NCI-H2196 (cell line): ENCODE measurements at regions not wholly inside any gene's neighbourhood (a gene's known extent, or its start where the extent isn't known, plus 50 kb on each side); places are given as distances from the start of the nearest gene placed in this dataset.
"Not testable (repeated sequence)": the region's sequence is repeated elsewhere in the genome, so short reads cannot be mapped to it uniquely, and the experiment has no call there.

Source experiments
- DNase-seq: peaks from one replicate; lab custom pipeline; 2025; ENCODE audit not compliant: unreplicated experiment; lab: John Stamatoyannopoulos, UW

DNA sequence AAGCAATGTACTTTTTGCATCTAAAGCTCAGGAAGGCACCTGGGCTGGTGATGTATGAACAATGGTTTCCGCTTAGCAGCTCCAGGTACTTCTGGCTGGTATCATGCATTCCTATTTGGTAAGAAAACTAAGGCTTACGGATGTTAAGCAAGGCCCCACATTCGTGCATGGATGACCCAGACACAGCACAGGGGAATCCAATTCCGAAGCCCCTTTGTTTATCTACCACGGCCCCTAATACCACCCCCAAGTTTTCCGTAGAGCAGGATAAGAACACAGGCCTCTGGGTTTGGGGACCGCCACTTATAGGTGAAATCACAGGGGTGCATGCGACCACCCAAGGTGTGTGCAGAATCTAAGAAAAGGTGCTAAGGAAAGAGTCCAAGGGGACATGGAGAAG is 192.1 kb upstream of the ID2 start:
- DNase-seq = no peak

DNA sequence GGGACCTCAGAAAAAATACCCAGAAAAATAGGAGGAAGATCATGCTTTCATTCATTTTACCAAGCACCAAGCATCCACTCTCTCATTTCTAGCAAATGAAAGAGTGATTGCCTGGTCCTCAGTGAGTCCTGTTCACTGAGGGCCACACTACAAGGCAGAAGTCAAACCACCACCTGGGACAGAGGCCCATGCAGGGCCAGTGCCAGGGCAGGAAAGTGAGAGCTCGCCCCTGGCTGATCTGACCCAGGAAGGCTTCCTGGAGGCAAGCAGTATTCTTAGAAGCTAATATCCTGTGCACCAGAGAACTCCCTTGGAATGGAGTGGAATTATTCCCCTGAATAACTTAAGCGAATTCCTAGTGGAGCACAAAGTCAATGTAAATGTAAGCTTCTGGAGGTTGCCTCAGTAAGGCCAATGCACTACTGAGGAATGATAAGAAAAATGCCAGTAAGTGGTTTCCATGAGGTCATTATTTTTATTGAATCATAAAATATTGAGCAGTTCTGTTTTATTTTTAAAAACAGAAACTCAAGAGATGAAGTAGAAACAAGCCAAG is 191.6 kb upstream of the ID2 start:
- no peak for DNase-seq

DNA sequence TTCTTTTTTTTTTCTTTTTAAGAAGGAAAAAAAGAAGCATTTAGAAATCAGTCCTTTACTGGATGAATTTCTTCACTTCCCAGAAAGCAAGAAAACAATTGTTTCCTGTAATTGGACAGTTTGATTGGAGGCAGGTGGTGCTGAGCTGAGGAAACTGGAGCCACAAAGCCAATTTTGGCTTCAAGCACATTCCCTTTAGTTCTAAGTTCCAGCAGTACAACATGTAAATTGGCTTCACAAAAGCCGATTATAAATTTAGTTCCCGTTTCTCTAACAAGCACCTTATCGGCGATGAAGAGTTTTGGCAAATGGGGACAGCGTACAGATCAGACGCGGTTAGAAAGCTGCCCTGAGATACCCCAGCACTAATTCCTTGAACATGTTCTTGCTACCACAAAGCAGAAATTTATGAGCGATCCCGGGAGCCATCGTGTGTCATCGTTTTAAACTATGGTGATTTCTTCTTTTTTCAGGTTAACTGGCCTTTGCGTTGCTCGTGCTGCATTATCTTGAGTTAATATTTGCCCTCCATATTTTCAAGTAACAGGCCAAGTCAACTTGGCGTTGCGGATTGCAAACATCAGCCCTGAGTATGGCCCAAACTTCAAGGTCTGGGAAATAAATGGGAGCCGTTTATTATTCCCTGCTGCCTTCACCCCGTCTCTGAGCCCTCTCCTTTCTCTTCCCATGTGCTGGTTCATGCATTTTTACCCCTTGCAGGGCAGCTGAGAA is 190.4 kb upstream of the ID2 start:
- no peak for DNase-seq

DNA sequence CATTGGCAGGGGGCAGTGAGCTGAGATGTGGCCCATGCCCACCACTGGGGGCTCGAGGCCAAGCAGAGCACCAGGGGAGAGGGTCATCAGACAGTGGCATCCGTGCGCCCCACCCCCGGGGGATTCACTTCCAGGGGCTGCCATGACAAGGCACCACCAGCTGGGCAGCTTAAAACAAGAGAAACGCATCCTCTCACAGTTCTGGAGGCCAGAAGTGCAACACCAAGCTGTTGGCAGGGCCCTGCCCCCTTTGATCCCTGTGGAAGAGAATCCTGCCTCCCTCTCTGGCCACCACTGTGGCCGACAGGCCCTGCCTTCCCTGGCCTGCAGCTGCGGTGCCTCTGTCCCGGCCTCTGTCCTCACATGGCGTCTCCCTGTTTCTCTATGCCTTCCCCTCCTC is 187.7 kb upstream of the ID2 start:
- no peak for DNase-seq

DNA sequence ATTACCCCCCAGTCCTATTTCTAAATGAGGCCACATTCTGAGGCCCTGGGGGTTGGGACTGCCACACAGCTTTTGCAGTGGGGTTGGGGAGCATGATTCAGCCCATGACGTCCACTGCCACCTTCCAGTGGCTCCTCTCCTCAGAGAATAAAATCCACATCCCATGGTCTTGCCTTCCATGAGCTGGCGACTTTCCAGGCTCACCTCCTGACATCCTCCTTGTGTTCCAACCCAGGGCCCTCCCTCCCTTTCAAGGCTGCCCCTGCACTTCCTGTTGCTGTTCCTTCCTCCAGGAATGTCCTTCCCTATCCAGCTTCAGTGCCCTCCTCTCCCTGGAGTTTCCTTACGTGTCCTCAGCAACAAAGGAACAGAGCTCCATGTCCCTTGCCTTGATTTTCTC is 187.3 kb upstream of the ID2 start:
- DNase-seq = peak; percentile 25

DNA sequence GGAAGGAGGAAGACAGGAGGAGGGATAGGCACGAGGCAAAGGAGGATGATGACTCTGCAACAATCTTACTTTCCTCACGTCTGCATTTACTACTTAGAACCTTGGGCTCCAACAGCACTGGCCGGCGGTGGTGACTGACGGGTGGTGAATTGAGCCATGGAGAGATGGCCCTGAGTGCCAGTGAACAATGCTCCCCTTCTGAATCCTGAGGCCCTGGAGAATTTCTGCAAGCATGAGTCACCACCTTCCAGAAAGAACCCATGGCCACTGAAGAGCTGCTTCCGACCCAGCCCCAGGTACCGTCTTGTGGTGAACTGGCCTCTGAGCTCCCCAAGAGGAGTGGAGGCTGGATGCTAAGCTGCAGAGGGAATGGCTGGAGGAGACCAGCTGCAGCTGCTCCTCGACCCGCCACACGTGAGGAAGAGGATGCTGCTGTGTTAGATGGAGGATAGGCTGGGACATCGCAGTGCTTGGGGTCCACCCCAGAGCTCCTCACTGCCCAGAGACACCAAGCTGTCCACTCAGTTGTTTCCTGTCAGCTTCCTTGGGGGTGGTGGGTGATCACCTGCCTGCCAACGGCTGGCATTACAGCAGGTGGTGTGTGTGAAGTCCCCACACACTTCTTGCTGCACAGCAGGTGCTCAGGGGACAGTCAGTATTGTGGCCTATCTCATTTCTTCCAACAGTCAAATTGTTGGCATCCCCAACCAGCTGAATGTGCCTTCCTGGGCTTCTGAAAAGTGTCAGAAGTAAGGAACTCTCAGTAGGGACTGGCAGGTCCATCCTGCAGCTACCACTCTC is 186.5 kb upstream of the ID2 start:
- peak; percentile 13 for DNase-seq

DNA sequence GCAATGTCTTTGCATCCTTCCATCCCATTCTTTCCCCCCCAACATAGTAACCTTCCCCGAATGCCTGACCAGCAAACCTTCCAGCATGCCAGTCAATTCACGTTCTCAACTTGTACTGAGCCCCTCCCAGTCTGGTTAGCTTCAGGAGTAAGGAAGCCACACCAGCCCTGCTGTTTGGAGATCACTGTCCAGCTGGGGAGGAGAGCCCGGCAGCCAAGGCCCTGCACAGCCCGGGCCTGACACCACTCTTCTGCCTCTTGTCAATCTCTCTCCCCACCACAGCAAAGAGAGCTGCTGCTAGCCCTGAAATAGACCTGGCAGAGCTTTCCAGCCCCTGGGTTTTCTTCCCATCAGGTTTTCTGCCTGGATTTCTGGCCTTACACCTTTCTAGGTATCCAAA is 185.8 kb upstream of the ID2 start:
- no peak for DNase-seq

DNA sequence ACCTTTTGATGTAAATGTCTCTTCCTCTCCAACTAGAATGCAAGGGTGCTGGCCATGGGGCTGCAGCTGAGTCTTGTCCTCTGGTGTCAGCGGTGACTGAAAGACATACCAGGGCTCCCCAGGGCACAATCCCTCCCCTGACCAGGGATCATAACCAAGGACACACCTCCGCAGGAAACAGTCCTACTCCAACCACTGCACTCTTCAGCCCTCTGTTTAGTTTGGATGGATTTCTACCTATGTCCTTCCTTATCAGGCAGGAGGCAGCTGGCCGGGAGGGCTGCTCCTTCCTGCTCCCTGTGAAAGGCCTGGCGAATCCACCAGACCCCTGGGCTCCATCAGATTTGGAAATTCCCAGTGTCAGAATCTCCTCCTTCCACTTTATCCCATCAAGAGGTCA is 185.2 kb upstream of the ID2 start:
- no peak for DNase-seq

DNA sequence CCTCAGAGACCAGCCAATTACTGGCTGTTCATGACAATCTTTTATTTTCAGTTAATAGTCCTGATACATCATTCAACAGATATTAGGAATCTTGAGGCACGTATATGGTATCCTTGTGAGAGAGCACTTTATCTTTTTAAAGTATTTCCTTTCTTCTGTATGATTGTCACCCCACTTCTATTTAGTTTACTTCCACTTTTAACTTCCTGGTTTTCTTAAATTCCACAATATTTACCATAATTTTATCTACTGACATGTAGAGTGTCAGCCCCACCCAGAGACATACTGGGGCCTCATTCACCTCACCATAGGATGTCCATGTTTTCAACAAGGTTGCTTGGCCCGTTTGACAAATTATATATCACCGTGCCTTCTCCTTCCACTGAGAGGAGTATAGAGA is 182.9 kb upstream of the ID2 start:
- no peak for DNase-seq

DNA sequence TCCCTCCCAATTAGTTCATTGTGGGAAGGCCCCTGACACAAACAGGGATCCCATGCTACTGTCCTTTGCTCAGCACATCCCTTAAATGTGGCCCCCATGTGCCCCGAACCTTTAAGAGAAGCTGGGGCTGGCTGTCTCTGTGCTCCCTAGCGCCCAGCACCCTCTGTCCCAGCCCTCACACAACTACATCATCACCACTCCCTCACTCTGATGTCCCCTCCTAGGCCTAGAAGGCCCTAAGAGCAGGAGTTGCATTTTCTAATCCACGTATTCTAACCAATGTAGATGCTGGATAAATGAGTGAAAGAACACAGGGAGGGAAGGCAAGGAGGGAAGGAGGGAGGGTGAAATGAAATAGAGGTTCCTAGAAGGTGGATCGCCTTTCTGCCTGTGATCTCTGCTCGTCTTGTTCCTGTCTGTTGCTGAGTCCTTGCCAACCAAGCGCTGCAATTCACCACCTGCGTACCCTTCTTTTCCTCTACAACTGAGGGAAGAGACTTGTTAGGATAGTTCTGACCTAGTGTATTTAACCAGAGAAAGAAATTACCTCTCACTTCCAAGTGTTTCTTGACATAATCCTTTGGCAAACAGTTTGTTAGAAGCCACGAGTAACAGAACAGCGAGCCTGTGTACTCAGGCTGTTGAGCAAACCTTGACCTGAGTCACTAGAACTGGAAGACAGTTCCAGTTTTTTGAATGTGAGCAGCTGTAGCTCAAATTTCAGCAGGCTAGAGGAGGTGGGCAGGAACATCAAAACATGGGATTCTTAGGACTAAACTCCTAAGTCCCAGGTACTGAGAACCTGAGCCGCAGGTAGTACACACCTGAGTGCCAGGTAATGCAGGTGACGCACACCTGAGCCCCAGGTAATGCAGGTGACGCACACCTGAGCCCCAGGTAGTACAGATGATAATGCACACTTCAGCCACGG is 181.5 kb upstream of the ID2 start:
- peak; percentile 66 for DNase-seq

DNA sequence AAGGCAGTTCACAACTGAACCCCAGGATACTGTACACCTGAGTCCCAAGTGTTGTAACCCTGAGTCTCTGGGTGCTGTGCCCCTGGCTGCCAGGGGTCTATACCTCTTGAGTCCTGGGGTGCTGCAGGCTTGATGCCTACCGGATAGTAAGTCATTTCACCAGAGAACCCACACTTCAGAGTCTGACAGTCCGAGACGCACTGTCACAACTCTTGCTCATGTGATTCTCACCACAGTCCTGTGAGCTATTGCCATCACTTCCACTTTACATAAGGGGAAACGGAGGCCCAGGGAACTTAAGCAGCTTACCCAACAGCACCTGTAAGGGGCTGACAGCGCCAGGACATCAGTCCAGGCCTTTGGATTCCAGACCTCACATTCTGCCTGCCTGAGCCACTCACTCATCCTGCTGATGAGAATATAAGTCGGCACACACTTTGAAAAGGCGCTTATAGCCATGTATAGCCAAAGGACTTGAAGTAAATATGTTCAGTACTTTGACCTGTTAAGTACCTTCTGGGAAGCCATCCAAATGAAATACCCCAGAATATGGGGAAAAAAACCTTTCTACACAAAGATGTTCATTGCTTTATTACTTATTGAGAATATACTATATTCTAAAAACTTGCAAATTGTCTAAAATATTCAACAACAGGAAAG is 180.7 kb upstream of the ID2 start:
- no peak for DNase-seq

DNA sequence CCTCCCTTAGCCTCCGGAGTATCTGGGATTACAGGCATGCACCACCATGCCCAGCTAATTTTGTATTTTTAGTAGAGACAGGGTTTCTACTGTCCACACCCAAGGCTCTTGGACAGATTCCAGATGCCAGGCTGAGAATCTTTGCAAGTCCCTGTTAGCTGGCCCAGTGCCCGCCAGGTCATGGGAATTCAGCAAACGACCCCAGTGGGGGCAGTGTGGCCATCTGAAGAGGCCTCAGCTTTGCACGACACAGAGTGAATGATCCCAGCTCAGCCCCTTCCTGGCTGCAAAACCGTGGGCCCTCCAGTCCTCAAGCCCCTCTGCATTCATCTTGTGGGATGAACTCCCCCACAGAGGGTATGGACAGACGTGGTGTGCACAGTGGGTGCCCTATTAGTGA is 179.5 kb upstream of the ID2 start:
- peak; percentile 48 for DNase-seq

DNA sequence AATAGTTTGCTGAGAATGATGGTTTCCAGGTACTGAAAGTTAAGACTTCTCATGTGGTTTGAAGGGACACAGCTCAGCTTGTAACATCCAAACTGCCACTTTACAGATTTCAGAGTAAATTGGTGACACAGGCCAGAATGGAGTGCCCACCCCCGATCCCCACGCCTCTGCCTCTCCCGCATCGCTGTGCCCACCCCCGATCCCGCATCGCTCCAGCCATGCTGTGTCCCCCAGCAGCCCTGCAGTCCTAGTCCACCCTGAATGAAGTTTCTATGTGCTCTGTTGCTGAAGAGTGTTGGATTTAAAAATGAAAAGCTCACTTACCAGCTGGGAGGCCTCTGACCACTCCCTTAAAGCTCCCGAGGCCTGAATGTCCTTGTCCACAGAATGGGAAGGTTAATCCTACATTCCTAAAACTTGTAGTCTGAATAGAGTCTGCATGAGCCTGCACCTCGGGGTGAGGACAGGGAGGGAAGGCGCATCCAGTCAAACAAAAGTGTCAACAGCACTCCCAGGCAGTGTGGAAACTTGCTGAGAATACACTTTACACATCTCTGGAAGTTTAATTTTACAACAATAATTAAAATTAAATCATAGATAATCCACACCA is 176.4 kb upstream of the ID2 start:
- no peak for DNase-seq

DNA sequence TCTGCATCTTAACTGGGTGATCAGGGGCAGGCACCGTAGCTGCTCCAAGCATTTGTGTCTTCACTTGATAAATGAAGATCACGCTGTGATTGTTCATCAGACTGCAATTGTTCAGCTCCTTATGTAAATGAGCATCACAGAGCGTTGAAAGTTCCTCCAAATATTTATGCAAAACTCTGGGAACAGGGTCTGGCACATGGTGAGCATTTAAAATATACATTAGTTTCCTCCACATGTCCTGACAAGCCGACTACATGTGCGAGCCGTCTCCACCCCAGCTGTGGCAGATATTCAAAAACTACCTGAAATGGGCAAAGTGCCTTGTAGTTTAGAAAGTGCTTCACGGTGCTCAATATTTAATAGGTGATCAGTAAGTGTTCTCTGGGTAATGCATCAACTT is 175.1 kb upstream of the ID2 start:
- no peak for DNase-seq

DNA sequence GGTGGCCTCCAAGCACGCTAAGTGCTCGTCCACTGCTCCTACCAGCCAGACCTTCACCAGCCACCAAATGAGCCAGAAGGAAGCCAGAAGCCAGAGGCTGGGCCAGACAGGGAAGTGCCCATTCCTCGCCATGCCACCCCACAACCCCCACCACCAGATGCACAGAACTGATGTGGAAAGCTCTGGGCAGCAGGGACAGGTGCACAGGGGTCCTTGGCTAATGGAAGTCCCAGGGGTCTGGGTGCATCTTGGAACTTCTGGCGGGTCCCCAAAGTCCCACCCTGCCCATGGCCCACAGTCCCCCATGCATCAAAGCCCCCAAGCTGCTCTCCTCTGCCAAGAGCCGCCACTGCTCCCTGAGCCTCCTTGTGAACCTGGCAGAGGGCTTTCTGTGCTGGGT is 173.1 kb upstream of the ID2 start:
- no peak for DNase-seq

DNA sequence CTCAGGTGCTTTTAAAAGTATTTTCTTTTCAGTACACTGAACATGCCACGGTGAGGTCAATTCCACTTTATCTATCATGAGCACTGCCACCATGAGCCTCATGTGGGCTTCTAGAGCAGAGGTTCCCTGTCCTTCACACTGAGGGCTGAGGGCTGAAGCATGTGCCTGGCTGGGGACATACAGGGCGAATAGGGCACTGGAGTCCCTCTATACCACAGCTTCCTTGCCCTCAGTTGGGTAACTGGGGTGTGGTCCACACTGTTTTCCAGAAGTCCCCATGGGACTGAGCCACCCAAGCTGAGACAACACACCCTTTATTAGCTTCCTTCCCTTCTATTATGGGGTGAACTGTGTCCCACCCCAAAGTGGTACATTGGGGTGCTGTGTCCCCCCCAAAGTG is 172.2 kb upstream of the ID2 start:
- DNase-seq = no peak

DNA sequence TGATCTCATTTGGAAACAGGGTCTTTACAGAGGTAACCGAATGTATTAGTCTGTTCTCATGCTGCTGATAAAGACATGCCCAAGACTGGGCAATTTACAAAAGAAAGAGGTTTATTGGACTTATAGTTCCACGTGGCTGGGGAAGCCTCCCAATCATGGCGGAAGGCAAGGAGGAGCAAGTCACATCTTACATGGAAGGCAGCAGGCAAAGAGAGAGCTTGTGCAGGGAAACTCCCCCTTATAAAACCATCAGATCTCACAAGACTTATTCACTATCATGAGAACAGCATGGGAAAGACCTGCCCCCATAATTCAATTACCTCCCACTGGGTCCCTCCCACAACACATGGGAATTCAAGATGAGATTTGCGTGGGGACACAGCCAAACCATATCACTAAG is 171.8 kb upstream of the ID2 start:
- DNase-seq = not testable (repeated sequence)

DNA sequence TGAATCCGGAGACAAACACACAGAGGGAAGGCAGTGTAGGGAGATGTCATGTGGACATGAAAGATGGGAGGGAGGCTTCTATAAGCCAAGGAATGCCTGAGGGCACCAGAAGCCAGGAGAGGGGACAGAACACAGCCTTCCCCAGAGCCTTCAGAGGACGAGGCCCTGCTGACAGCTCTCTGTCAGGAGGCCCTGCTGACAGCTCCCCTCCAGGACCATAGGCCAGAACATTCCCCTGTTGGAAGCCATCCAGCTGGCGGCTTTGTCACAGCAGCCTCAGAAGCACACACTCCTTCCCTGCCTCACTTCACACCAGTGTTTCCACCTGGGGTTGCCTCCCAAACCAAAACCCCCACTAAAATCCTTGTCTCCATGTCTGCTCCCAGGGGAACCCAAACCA is 171.3 kb upstream of the ID2 start:
- DNase-seq = no peak

DNA sequence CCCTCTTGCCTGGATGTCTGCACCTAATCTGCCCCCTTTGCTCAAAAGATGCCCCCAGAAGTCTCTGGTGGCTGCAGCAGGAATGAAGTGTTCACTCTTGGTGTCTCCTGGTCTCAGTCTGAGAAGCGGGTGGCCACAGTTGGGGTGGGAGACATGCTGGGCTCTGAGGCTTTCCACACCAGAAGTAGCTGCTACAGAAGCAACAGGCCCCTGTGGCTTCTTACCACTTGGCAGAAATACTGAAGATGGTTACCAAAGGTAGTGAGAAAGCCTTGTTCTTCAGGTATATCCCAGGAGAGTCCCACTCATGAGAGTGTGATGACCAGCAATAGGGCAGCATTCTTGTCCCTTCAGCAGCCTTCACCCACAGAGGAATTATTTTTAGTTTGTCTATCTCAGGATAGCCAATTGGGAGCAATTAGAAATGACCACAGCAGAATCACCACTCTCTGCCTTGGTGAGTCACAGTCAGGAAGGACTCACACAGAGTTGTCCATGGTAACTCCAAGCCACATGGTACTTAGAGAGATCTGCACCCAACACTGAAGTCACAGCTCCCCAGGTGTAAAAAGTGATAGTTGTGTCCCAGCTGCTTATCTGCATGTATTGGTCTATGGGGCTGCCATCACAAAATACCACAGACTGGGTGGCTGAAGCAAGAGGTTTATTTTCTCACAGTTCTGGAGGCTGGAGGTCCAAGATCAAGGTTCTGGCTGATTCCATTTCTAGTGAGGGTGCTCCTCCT is 169.8 kb upstream of the ID2 start:
- no peak for DNase-seq
